ENCODE measurements at regions not wholly inside any gene's neighbourhood (a gene's known extent, or its start where the extent isn't known, plus 50 kb on each side); places are given as distances from the start of the nearest gene placed in this dataset.

GRCh38 chr9:28163619-28164018 lies 590.3 kb upstream of the C9orf72 start:
- Histone ChIP-seq H3K14ac (ENCODE audit: insufficient read length) (no peak overlapping the region), H3K56ac (replicated peaks; ENCODE audit: insufficient read length, low read depth, low read length) (no peak overlapping the region), H2BK15ac (ENCODE audit: low read length) (no peak overlapping the region), H3K4me2 (ENCODE audit: insufficient read depth in 1 of 2, low read depth in 2 of 2, low read length in 2 of 2) (no peak overlapping the region), H3K79me2 (ENCODE audit: control insufficient read depth in 1 of 2, insufficient read depth in 2 of 2, low read length in 2 of 2) (no peaks in the 10 kb centered on the region), H2AK5ac (ENCODE audit: low read depth, low read length) (no peak overlapping the region), H3K4me1 (replicated peaks in 1 of 4; ENCODE audit: control insufficient read depth in 3 of 4, insufficient read depth in 4 of 4, low read length in 3 of 4) (no peaks in the 10 kb centered on the region), H3K27me3 (replicated peaks in 1 of 4; ENCODE audit: control insufficient read depth in 3 of 4, extremely low read depth in 1 of 4, insufficient read depth in 3 of 4, low read length in 3 of 4) (no peaks in the 10 kb centered on the region), H4K91ac (replicated peaks; ENCODE audit: insufficient read length, low read length) (no peak overlapping the region), H3K4ac (replicated peaks; ENCODE audit: insufficient read length, low read depth, low read length) (no peak overlapping the region), H2BK120ac (replicated peaks; ENCODE audit: low read depth, low read length) (no peak overlapping the region), H3K23me2 (ENCODE audit: low read depth, low read length) (no peaks in the 10 kb centered on the region), H3K23ac (ENCODE audit: insufficient read length) (no peak overlapping the region), H3K36me3 (ENCODE audit: control insufficient read depth in 2 of 4, insufficient read depth in 4 of 4, low read length in 3 of 4) (no peaks in the 10 kb centered on the region), H3K9ac (replicated peaks in 1 of 4; ENCODE audit: extremely low read depth in 1 of 4, low read depth in 3 of 4, low read length in 3 of 4) (no peak overlapping the region), H4K5ac (ENCODE audit: insufficient read length, low read depth, low read length) (no peak overlapping the region), H4K20me1 (replicated peaks in 1 of 2; ENCODE audit: control insufficient read depth in 1 of 2, insufficient read depth in 2 of 2, low read length in 2 of 2) (no peaks in the 10 kb centered on the region), H4K8ac (ENCODE audit: extremely low read depth, insufficient read depth, low read length) (no peak overlapping the region), H3K9me3 (ENCODE audit: insufficient read depth in 2 of 2, low read depth in 1 of 2, low read length in 1 of 2) (no peaks in the 10 kb centered on the region), H3K4me3 (ENCODE audit: extremely low read depth in 1 of 4, insufficient read depth in 2 of 4, low read depth in 3 of 4, low read length in 4 of 4) (no peak overlapping the region), H2BK20ac (ENCODE audit: low read length) (no peak overlapping the region), H3K79me1 (ENCODE audit: low read depth, low read length) (no peaks in the 10 kb centered on the region), H2AFZ (ENCODE audit: low read length) (no peak overlapping the region), H2BK12ac (ENCODE audit: low read depth, low read length) (no peak overlapping the region), H3K27ac (ENCODE audit: low read depth, low read length) (no peak overlapping the region), H3K18ac (ENCODE audit: extremely low read depth, low read length) (no peak overlapping the region), H2BK5ac (ENCODE audit: low read depth, low read length) (no peak overlapping the region)
- TF ChIP-seq USF2 (IDR thresholded peaks at IDR 0.05; ENCODE audit: low read length) = no peak
- TF ChIP-seq BCL11A (IDR thresholded peaks at IDR 0.05; ENCODE audit: low read depth in 2 of 2, low read length in 2 of 2) = no peak
- no peak for TF ChIP-seq CBX8 (IDR thresholded peaks at IDR 0.05; ENCODE audit: borderline replicate concordance, low read depth, low read length)
- TF ChIP-seq BRCA1 (IDR thresholded peaks at IDR 0.05; ENCODE audit: low read depth, low read length) = no peak
- TF ChIP-seq MAFK (IDR thresholded peaks at IDR 0.05; ENCODE audit: low read depth, low read length) = no peak
- TF ChIP-seq SP4 (IDR thresholded peaks at IDR 0.05; ENCODE audit: low read length) = no peak
- TF ChIP-seq HDAC2 (IDR thresholded peaks at IDR 0.05; ENCODE audit: borderline replicate concordance in 1 of 2, low read depth in 2 of 2, low read length in 2 of 2) = no peak
- no peak for TF ChIP-seq YY1 (IDR thresholded peaks at IDR 0.05; ENCODE audit: low read depth, low read length)
- no peak for TF ChIP-seq ZNF274 (IDR thresholded peaks at IDR 0.05; ENCODE audit: borderline replicate concordance, extremely low read depth, low read length)
- no peak for TF ChIP-seq RNF2 (IDR thresholded peaks at IDR 0.05; ENCODE audit: borderline replicate concordance, low read depth, low read length, missing control alignments, poor library complexity, severe bottlenecking)
- POLR2A ChIA-PET (ENCODE audit: partially characterized antibody) = no interaction called here
- CTCF ChIA-PET (ENCODE audit: partially characterized antibody) = no interaction called here
- FAIRE-seq (no peak), DNase-seq (ENCODE audit: low read depth in 1 of 2, low spot score in 2 of 2) (no peak)
- WGBS, 2 experiments (ENCODE audit: extremely low coverage in 1 of 2, insufficient coverage in 1 of 2, insufficient read length in 1 of 2, insufficient replicate concordance in 2 of 2, low coverage in 1 of 2, low lambda C conversion rate in 2 of 2, missing lambda C conversion rate in 1 of 2) = 88% methylated on average over 3 of the region's 3 CpGs; no CpG with 5 or more reads in 1 of the 2 experiments
